ENCODE measurements at regions not wholly inside any gene's neighbourhood (a gene's known extent, or its start where the extent isn't known, plus 50 kb on each side); places are given as distances from the start of the nearest gene placed in this dataset.

- ChIA-PET CTCF (no interaction called here), POLR2A (no interaction called here)
- no peaks in the 10 kb centered on the region for H3K9me3 Mint-ChIP-seq
- ATAC-seq (ENCODE audit: low read depth) (no peak), DNase-seq (no peak)
- intact Hi-C loops (cut with micrococcal nuclease) = no loop called here
- H3K36me3 Mint-ChIP-seq (ENCODE audit: low read depth) = no peaks in the 10 kb centered on the region
- H3K4me1 Mint-ChIP-seq = no peaks in the 10 kb centered on the region
- H3K27ac Mint-ChIP-seq = no peak overlapping the region
- no peak overlapping the region for H3K4me3 Mint-ChIP-seq
- no peaks in the 10 kb centered on the region for H3K27me3 Mint-ChIP-seq
- TF ChIP-seq, protein P1, sequence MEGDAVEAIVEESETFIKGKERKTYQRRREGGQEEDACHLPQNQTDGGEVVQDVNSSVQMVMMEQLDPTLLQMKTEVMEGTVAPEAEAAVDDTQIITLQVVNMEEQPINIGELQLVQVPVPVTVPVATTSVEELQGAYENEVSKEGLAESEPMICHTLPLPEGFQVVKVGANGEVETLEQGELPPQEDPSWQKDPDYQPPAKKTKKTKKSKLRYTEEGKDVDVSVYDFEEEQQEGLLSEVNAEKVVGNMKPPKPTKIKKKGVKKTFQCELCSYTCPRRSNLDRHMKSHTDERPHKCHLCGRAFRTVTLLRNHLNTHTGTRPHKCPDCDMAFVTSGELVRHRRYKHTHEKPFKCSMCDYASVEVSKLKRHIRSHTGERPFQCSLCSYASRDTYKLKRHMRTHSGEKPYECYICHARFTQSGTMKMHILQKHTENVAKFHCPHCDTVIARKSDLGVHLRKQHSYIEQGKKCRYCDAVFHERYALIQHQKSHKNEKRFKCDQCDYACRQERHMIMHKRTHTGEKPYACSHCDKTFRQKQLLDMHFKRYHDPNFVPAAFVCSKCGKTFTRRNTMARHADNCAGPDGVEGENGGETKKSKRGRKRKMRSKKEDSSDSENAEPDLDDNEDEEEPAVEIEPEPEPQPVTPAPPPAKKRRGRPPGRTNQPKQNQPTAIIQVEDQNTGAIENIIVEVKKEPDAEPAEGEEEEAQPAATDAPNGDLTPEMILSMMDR (IDR thresholded peaks at IDR 0.05) = no peak
Measured at GRCh38 chr13:67421475-67421874, 191.3 kb upstream of the PCDH9 start.

DNA sequence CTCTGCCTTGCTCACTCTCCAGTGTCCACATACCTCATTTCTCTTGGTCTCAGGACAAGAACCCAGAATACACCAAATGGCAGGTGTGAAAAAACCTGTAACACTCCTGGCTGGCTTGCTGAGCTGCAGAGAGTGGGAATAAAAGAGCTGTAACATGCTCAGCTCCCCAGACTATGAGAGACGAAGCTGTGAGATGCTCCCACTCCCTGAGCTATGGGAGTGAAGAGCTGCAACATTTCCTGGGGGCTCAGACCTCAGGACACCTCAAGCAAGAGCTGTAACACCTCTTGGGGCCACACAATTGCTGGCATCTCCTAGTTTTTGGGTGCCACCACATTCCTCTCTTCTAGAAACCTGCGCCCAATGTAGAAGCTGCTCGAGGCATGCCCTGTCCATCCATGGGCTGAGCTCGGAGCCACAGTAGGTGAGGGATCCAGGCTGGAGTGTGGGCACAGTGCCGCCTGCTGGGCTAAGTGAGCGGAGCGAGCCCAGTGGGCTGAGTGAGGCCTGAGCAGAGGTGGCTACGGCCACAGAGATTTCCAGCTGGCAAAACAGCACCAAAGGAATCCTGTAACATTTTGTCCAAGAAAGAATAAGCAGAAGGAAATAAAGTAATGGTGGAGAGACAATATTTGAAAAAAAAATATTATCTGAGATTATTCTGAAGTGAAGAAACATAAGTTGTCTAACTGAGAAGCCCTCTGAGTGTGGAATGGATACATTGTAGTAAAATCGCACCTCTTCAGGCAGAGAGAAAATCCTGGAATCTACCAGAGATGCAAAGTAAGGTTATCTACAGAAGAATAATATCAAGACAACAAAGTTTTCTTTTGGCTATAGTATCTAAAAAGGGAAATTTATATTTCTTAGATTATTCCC is 186.2 kb upstream of the PCDH9 start:
- Mint-ChIP-seq H3K27ac (no peak overlapping the region), H3K36me3 (ENCODE audit: low read depth) (no peaks in the 10 kb centered on the region), H3K27me3 (no peaks in the 10 kb centered on the region), H3K4me3 (no peak overlapping the region), H3K9me3 (no peaks in the 10 kb centered on the region), H3K4me1 (no peaks in the 10 kb centered on the region)
- TF ChIP-seq, protein P1 (IDR thresholded peaks at IDR 0.05) = no peak
- ChIA-PET CTCF (no interaction called here), POLR2A (no interaction called here)
- DNase-seq (no peak), ATAC-seq (ENCODE audit: low read depth) (no peak)
- intact Hi-C loops (cut with micrococcal nuclease) = no loop called here

DNA sequence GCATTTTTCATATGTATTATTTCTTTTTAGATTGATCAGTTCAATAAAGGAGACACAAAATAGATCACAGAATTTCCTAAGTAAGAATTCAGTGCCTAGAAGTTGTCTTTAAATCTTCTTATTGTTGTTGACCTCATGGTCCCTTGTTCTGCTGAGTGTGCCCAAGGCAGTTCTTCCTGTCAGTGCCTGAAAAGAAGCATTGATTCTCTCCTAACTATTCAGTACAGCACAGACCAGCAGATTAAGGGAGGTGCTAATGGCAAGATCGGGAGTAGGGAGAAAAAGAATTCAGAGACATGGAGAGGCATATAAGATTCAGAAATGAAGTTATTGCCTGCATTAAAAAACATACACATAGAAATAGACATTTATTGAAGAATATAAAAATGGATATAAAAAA is 180.5 kb upstream of the PCDH9 start:
- H3K9me3 Mint-ChIP-seq = no peaks in the 10 kb centered on the region
- ChIA-PET POLR2A (no interaction called here), CTCF (no interaction called here)
- no peak for ATAC-seq (ENCODE audit: low read depth)
- no peak for DNase-seq
- no peaks in the 10 kb centered on the region for H3K36me3 Mint-ChIP-seq (ENCODE audit: low read depth)
- H3K27me3 Mint-ChIP-seq = no peaks in the 10 kb centered on the region
- no peak overlapping the region for H3K4me3 Mint-ChIP-seq
- TF ChIP-seq, protein P1 (IDR thresholded peaks at IDR 0.05) = no peak
- H3K4me1 Mint-ChIP-seq = no peaks in the 10 kb centered on the region
- no peak overlapping the region for H3K27ac Mint-ChIP-seq
- intact Hi-C loops (cut with micrococcal nuclease) = no loop called here

DNA sequence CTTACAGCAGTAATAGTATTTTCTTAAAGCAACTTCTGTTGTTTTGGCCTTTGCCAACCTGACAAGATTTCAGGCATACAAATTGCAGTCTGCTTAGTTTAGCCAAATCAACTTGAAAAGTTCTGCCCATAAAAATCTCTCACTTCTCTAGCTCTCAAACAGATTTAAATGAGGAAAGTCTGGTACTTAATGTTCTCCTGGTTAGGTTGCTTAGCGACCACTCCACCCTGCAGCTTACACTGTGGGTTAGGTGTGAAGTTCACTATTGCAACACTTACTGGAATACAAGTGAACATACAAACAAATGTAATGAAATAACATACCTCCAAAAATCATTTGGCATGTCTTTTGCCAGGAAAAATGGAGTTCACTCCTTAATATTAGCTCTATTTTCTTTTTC is 178.7 kb upstream of the PCDH9 start:
- Mint-ChIP-seq H3K27ac (no peak overlapping the region), H3K36me3 (ENCODE audit: low read depth) (no peaks in the 10 kb centered on the region), H3K4me3 (no peak overlapping the region), H3K4me1 (no peaks in the 10 kb centered on the region), H3K27me3 (no peaks in the 10 kb centered on the region), H3K9me3 (no peaks in the 10 kb centered on the region)
- intact Hi-C loops (cut with micrococcal nuclease) = no loop called here
- ChIA-PET POLR2A (no interaction called here), CTCF (no interaction called here)
- no peak for ATAC-seq (ENCODE audit: low read depth)
- TF ChIP-seq, protein P1 (IDR thresholded peaks at IDR 0.05) = no peak
- no peak for DNase-seq

DNA sequence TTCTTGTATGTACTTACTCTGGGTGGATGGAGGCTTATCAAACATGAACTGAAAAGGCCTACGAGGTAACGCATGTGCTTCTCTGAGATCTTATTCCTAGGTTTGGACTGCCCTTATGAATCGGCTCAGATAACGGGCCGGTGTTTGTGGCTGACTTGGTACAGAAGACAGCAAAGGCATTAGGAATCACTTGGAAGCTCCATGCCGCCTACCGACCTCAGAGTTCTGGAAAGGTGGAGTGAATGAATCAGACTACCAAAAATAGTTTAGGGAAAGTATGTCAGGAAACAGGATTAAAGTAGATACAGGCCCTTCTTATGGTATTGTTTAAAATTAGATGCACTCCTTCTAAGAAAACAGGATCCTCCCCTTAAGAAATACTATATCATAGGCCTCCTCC is 172.4 kb upstream of the PCDH9 start:
- H3K27ac Mint-ChIP-seq = no peak overlapping the region
- CTCF ChIA-PET = no interaction called here
- no peak overlapping the region for H3K4me3 Mint-ChIP-seq
- no peaks in the 10 kb centered on the region for H3K36me3 Mint-ChIP-seq (ENCODE audit: low read depth)
- intact Hi-C loops (cut with micrococcal nuclease) = no loop called here
- H3K9me3 Mint-ChIP-seq = peaks cover 13% of the 10 kb centered on the region
- TF ChIP-seq, protein P1 (IDR thresholded peaks at IDR 0.05) = no peak
- POLR2A ChIA-PET = no interaction called here
- ATAC-seq (ENCODE audit: low read depth) (no peak), DNase-seq (no peak)
- no peaks in the 10 kb centered on the region for H3K27me3 Mint-ChIP-seq
- H3K4me1 Mint-ChIP-seq = no peaks in the 10 kb centered on the region

Data from activated B cell treated with CpG ODN at 0.5 μM for 24 hours (primary cell).